ENCODE measurements at regions not wholly inside any gene's neighbourhood (a gene's known extent, or its start where the extent isn't known, plus 50 kb on each side); places are given as distances from the start of the nearest gene placed in this dataset.

GRCh38 chr22:44582016-44582415, 84.0 kb upstream of the RTL6 start:
- Histone ChIP-seq H3K4me3 (no peak overlapping the region), H3K36me3 (replicated peaks in 1 of 2) (no peaks in the 10 kb centered on the region), H3K27me3 (peaks cover 7% of the 10 kb centered on the region), H3K9me3 (replicated peaks in 1 of 3) (no peaks in the 10 kb centered on the region), H3K4me1 (replicated peaks in 1 of 2) (no peaks in the 10 kb centered on the region), H3K27ac (no peak overlapping the region)
- DNase-seq, result peak in 4 of 7 donors; percentile 2 to 39 (median 8)
- intact Hi-C loops (cut with DNase I), result no loop called here
- WGBS, 4 donors, result 87 to 96% (median 91%) methylated on average over 10 of the region's 10 CpGs
- TF ChIP-seq POLR2A (IDR thresholded peaks at IDR 0.05) (no peak), CTCF (IDR thresholded peaks at IDR 0.05) (no peak)

- TF ChIP-seq POLR2A (IDR thresholded peaks at IDR 0.05), result no peak
- no peak for TF ChIP-seq CTCF (IDR thresholded peaks at IDR 0.05)
- H3K36me3 ChIP-seq (replicated peaks in 1 of 2), result no peaks in the 10 kb centered on the region
- peaks cover 7% of the 10 kb centered on the region for H3K27me3 ChIP-seq
- DNase-seq, result peak in 5 of 7 donors; percentile 1 to 13 (median 3)
- H3K4me1 ChIP-seq (replicated peaks in 1 of 2), result no peaks in the 10 kb centered on the region
- no peaks in the 10 kb centered on the region for H3K9me3 ChIP-seq (replicated peaks in 1 of 3)
- no peak overlapping the region for H3K4me3 ChIP-seq
- 83 to 91% (median 87%) methylated on average over 12 of the region's 12 CpGs for WGBS, 4 donors
- H3K27ac ChIP-seq, result no peak overlapping the region
- intact Hi-C loops (cut with DNase I), result no loop called here
Measured at GRCh38 chr22:44581096-44581435, 83.0 kb upstream of the RTL6 start.

- Histone ChIP-seq H3K27me3 (peaks cover 7% of the 10 kb centered on the region), H3K36me3 (replicated peaks in 1 of 2) (no peaks in the 10 kb centered on the region), H3K27ac (no peak overlapping the region), H3K4me1 (replicated peaks in 1 of 2) (no peaks in the 10 kb centered on the region), H3K9me3 (replicated peaks in 1 of 3) (no peaks in the 10 kb centered on the region), H3K4me3 (no peak overlapping the region)
- no peak for TF ChIP-seq CTCF (IDR thresholded peaks at IDR 0.05)
- TF ChIP-seq POLR2A (IDR thresholded peaks at IDR 0.05), result no peak
- intact Hi-C loops (cut with DNase I), result no loop called here
- 77 to 88% (median 86%) methylated on average over 20 to 22 of the region's 22 CpGs for WGBS, 4 donors
- peak in 6 of 7 donors; percentile 3 to 37 (median 6) for DNase-seq
Measured at GRCh38 chr22:44580176-44581095, 82.4 kb upstream of the RTL6 start.

- Histone ChIP-seq H3K4me1 (replicated peaks in 1 of 2) (no peaks in the 10 kb centered on the region), H3K4me3 (no peak overlapping the region), H3K9me3 (replicated peaks in 1 of 3) (no peaks in the 10 kb centered on the region), H3K27me3 (no peaks in the 10 kb centered on the region), H3K36me3 (replicated peaks in 1 of 2) (no peaks in the 10 kb centered on the region), H3K27ac (no peak overlapping the region)
- DNase-seq, result peak in 3 of 7 donors; percentile 5 to 21 (median 7)
- WGBS, 4 donors, result 76 to 92% (median 81%) methylated on average over 8 to 10 of the region's 10 CpGs
- intact Hi-C loops (cut with DNase I), result no loop called here
- TF ChIP-seq POLR2A (IDR thresholded peaks at IDR 0.05) (no peak), CTCF (IDR thresholded peaks at IDR 0.05) (no peak)
Measured at GRCh38 chr22:44578516-44579230, 80.6 kb upstream of the RTL6 start.
